ENCODE measurements at regions not wholly inside any gene's neighbourhood (a gene's known extent, or its start where the extent isn't known, plus 50 kb on each side); places are given as distances from the start of the nearest gene placed in this dataset.
"Not testable (repeated sequence)": the region's sequence is repeated elsewhere in the genome, so short reads cannot be mapped to it uniquely, and the experiment has no call there.

DNA sequence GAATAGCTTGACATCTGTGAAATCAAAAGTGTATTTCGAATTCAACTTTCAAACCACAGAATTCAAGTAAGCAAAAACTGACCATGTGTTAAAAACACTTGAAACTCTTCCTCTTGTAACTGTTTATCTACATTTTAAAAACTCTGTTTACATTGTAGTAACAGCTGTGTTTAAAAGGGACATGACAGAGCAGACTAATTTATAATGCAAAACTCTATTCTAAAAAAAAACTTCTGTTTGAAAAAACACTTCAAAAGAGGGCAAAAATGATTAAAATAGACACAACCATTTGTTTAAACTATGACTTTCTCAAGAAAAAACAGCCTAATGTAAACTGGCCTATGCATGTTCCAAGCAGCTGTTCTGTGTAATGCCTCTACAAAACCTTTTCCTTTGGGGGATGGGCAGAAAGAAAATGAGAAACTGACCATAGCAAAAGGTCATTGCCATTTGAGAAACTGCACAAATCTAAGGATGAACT lies 149.1 kb upstream of the HMGA2 start:
- no peak for DNase-seq (ENCODE audit: low read depth in 2 of 2)

DNA sequence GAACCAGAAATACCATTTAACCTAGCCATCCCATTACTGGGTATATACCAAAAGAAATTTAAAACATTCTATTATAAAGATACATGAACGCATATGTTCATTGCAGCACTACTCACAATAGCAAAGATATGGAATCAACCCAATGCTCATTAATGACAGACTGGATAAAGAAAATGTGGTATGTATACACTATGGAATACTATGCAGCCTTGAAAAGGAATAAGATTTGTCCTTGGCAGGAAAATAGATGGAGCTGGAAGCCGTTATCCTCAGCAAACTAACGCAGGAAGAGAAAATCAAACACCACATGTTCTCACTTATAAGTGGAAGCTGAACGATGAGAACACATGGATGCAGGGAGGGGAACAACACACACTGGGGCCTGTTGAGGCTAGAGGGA lies 146.1 kb upstream of the HMGA2 start:
- DNase-seq (ENCODE audit: low read depth in 2 of 2): not testable (repeated sequence)

DNA sequence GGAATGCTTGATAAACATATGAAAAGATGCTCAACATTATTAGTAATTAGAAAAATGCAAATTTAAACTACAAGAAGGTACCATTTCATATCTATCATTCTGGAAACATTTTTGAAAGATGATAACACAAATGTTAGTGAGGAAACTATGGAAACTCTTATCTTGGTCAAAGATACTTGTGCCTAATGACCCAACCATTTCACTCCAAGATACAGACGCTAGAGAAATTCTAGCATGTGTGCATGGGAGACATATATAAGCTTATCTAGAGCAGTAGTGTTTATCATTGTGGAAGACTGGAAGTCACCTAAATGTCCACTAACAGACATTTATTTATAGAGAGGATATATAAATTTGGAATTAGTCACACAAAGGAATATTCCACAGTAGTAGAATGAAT lies 143.1 kb upstream of the HMGA2 start:
- no peak for DNase-seq (ENCODE audit: low read depth in 2 of 2)

DNA sequence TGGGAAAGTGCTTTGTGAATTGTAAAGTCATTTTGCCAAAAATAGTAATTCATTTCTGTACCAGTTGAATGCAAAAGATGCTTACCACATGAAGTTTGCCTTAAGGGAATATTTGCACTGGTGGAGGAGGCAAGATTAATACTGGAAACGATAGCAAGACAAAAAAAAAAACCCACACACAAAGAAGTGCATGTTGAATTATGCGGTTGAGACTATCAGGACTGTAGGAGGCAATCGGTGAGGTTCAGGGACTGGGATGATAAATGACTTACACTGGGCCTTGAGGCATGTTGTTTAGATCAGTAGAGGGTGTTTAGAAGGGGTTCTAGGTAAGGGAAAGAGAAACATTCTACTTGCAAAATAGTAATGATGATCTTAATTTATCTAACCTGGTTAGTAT lies 142.2 kb upstream of the HMGA2 start:
- DNase-seq (ENCODE audit: low read depth in 2 of 2): no peak

DNA sequence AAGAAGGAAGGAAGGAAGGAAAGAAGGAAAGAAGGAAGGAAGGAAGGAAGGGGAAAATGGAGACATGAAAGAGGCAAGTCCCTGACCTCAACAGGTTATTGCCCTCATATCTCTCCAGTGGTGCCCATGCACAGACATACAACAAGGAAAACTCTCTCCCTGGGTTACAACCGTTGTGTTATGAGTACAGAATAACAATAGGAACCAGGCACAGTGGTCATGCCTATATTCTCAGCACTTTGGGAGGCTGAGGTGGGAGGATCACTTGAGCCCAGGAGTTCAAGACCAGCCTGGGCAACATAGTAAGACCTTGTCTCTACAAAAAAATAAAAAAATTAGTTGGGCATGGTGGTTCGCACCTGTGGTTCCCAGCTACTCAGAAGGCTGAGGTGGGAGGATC lies 139.4 kb upstream of the HMGA2 start:
- no peak for DNase-seq (ENCODE audit: low read depth in 2 of 2)

DNA sequence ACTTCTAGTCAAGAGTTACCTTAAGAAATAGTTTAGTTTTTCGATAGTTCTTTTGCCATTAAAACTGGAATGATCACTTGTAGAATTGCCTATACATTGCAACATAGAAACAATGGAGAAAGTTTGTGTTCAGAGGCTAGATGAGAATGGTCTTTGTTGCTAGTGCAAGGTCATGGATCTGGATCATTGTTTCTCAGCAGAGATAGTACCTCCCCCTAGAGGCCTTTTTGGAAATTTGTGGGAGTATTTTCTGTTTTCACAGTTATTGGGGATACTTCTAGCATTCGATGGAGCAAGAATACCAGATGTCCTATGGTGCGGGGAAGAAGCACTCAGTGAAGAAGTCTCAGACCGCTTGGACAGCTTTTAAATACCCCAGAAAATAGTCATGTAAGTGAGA lies 138.8 kb upstream of the HMGA2 start:
- DNase-seq (ENCODE audit: low read depth in 2 of 2): no peak

DNA sequence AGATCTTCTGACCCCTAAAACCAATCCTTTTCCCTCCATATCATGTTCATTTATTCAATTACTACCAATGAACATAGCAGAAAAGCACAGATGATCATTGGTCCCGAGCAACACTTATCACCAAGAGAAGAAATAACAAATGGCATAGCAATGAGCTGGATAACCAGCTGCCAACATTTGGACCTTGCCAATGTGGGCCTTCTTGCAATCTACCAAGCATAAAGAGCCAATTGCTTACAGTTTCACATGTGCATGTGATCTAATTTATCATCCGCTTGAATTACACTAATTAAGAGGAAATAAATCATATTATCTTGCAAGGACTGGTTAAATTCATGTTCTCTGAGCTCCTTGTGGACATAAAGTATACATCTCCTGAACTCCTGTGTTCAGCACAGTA lies 134.8 kb upstream of the HMGA2 start:
- no peak for DNase-seq (ENCODE audit: low read depth in 2 of 2)

DNA sequence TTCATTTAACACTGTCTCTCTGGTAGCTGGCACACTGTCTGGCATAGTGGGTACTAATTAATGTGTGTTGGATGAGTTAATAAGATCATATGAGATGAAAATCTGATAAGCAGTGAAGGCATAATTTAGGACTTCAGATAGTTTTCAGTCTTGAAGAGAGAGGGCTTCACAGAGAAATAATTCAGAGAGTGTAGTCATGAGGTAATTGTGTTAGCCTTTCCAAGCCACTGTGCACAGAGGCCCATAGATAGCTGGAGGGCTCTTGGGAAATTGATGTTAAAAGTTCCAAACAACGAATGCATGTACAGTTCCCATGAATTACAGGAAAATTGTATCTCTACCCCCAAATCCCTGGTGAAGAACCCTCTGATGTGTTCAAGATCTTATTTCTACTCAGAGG lies 133.8 kb upstream of the HMGA2 start:
- no peak for DNase-seq (ENCODE audit: low read depth in 2 of 2)

DNA sequence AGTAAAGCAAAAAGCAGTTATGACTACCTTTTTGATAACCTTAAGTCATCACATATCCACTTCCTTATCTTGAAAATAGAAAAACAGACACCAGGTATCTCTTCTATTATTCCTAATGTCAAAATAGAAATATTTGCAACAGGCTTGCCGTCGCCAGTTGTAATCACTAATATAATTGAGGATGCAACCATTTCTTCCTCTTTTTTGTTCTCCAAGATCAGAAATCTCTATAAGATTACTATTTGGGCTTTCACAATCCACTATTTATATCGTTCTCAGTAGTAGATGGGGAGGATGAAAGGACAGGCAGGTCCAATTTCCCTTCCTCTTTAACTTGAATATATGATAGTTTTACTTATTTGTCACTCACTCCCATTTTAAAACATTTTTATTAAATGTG lies 130.2 kb upstream of the HMGA2 start:
- DNase-seq (ENCODE audit: low read depth in 2 of 2): no peak

DNA sequence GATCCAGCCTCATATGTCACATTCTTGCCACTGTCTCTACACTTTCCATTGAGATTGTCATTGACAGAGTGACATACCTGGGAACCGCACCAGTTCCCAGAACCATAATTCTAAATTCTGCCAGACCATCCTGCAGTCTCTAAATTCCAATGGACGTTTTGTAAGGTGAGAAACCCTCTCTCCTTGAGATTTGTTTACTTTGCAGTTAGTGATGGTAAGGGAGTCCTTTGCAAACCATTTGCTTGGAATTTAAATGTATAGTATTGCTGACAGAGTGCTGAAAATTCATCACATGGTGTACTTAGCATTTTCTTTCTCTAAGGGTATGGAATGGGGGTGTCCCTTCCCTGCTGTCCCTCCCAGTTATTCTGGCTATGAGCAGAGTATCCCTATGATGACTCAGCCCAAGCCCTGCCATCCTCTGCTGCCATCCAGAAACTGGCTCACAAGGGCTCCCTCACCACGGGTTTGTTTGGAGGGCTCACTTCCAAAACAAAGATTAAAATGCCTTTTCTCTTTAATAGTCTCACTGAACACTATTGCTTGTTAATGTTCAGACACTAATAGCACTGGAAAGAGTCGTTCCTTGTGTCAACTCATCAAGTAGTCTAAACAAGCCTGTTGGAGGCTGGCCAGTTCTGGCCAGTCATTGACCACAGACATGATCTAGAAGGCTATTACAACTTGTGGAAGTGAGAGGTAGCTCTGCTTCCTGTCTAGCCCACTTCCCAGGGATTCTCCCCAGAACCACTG lies 129.0 kb upstream of the HMGA2 start:
- DNase-seq (ENCODE audit: low read depth in 2 of 2): peak; percentile 79

DNA sequence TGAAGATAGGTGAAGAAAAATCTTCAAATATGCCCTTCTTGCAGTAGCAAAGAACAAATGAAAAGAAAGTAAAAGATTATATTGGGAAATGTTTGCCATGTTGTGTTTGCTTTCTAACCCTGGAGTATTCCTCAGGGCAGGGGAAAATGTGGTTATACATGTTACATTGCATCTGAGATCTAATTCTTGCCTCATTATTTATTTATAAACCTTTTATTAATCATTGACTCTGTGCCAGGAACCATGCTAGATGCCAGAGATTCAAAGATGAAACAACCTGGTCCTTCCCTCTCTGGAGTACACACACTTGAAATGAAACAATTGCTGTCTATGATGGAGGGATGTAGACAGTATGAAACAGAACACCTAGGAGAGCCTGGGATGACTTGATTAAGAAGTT lies 128.1 kb upstream of the HMGA2 start:
- no peak for DNase-seq (ENCODE audit: low read depth in 2 of 2)

DNA sequence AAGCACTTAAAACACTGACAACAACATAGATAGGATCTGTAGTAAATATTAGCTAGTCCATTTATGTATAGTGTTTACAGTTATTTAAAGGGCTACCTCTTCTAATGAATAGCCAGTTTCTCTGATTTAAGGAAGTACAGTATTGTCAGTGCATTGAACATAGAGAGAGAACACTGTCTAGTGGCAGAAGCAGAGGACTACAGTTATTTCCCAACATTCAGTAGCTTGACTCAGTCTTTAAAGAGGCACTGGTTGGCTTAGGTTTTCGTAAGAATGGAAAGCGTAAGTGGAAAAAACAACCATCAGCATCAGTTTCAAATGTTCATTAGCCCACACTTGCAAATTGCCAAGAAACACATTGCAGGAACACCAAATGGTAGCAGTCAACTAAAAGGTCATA lies 125.0 kb upstream of the HMGA2 start:
- no peak for DNase-seq (ENCODE audit: low read depth in 2 of 2)

DNA sequence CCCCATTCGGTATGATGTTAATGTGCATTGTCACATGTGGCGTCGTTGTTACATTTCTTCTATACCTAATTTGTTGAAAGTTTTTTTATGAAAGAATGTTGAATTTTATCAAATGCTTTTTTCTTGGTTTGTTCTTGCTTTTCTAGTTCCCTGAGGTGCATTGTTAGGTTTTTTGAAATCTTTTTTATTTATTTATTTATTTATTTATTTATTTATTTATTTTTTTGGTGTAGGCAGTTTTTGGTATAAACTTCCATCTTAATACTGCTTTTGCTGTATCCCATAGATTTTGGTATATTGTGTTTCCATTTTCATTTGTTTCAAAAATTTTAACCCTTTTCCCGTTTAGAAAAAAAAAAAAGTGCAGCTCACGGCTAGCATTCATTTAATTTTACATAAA lies 121.1 kb upstream of the HMGA2 start:
- no peak for DNase-seq (ENCODE audit: low read depth in 2 of 2)

DNA sequence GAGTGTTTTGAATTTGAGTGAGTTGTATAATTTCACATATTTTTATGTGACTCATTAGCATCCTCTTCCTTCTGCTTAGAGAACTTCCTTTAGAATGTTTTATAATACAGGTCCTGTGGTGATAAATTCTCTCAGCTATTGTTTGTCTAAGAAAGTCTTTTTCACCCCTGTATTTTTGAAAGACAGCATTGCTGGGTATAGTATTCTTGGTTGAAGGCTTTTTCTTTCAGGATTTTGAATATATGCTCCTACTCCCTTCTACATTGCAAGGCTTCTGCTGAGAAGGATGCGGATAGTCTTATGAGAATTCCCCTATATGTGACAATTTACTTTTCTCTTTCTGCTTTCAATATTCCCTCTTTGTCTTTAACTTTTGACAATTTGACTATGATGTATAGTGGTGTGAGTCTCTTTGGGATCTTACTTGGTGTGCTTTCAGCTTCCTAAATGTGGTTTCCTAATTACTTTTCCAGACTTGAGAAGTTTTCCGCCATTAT lies 118.9 kb upstream of the HMGA2 start:
- DNase-seq (ENCODE audit: low read depth in 2 of 2): no peak

DNA sequence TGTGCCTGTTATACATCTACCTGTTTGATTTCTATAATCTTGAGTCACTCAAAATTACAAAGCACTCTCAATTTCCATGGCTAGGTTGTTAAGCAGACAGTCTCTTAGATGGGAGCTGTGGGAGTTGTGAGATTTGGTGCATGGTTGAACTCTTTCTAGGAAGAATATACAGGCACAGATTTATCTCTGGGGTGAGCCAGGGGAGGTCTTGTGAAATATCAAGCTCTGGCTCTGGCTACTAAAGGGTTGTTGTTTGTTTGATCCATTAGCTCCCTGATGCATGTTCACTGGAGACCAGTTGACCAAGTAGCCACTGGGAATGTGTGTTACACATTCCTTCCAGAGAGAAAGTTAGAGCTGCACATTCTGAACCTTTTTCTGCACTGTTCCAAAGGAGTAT lies 117.2 kb upstream of the HMGA2 start:
- DNase-seq (ENCODE audit: low read depth in 2 of 2): no peak

DNA sequence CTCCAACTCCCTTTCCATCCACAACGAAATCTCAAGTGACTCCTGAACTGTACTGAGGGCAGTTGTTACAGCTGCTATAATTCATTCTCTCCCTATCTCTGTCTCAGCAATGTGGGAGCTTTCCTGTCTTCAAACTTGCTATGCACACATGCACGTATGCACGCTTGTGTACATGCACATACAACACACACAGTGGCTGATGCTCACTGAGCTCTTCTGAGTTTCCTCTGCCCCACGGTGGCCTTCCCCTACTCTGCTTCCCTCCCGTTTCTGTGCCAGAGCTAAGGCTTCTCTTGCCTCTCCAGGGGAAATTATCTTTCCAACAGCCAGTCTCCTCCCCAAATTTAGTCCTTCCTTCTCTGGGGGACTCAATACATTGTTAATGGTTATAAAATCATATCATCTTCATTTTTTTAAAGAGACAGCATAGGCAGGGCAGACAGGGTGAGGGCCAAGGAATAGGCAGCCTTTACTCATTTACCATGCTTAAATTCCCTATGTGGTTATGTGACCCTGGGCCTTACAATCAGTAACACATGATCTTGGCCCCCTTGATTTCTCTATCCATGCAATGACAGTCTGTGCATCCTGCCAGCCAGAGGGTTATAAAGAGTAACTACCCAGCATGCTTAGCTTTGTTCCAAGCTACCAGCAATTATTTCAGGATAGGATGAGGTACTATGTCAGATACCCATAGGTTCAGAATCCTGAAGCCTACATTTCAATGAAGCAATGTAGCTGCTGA lies 111.9 kb upstream of the HMGA2 start:
- DNase-seq (ENCODE audit: low read depth in 2 of 2): no peak

DNA sequence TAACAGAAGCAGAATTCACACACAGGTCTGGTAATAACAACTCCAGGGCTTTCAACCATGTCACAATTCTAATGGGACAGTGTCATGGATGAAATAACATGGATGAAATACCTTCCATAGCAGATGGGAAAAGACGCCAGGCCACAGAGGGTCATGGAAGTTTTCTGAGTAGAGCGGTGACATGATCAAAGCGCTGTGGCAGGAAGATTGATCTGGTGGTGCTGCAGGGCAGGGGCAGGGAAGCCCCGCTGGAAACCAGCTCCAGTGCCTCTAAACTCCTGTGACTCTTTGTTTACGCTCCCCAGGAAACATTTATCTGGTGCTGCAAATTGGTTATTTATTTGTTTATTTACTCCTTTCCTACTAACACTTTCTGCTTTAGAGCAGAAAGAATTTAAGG lies 108.3 kb upstream of the HMGA2 start:
- no peak for DNase-seq (ENCODE audit: low read depth in 2 of 2)

DNA sequence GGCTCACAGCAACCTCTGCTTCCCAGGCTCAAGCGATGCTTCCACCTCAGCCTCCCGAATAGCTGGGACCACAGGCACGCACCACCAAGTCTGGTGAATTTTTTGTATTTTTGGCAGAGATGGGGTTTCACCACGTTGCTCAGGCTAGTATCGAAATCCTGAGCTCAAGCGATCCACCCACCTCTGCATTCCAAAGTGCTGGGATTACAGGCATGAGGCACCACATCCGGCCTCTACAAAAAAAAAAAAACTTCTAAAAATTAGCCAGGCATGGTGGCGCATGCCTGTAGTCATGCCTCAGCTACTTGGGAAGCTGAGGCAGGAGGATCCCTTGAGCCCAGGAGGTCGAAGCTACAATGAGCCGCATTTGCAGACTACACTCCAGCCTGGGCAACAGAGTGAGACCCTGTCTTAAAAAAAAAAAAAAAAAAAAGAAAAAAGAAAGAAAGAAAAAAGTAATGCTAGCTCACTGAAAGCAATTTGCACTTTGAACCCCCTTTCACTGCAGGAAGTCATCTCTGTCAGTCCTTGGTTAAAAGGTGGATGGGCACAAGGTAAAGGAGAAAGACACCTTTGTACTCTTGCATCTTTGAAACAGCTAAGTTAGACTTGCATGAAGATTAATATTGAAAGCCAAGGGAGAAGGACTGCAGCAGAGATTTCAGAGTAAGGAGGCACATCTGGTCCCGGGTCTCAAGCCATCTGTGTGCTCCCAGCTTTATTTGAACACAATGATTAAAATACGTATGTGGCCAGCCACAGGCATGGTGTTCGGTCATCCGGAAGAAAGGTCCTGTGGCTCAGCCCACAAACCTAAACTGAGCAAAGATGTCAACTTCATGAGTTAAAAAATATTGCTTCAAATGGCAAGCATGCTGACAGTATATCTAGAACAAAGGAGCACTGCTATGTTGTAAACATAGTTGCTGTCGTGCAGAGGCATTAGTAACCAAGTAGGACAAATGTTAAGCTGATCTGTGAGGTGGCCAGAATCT lies 103.8 kb upstream of the HMGA2 start:
- peak; percentile 57 to 65 for DNase-seq (ENCODE audit: low read depth in 2 of 2)

DNA sequence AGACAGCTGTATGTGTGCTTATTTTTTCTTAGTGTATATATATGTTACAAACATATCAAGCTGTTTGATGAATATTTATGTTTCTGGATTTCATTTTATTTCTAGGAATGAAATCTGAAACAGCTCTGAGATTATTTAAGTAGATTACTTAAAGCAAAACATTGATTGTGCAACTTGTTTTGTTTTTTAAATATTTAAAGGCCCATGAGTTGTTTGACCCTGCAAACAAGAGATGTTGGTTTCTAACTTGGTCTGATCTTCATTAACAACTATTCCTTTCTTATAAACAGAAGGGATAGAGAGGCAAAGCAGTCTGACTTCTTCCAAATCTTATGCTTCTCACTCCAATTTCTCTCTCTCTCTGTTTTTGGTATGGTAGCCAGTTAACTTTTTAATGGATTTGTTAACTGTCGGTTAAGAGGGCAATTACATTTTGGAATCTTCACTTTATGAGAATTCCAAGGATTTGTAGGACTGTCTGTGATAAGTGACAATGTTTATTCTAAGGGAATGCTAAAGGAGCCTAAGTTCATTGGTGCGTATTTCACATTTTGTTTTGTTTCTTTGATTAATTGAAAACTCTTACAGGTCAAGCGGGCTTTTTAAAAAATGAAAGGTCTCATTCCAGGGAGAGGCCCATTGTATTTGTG lies 102.6 kb upstream of the HMGA2 start:
- DNase-seq (ENCODE audit: low read depth in 2 of 2): no peak

DNA sequence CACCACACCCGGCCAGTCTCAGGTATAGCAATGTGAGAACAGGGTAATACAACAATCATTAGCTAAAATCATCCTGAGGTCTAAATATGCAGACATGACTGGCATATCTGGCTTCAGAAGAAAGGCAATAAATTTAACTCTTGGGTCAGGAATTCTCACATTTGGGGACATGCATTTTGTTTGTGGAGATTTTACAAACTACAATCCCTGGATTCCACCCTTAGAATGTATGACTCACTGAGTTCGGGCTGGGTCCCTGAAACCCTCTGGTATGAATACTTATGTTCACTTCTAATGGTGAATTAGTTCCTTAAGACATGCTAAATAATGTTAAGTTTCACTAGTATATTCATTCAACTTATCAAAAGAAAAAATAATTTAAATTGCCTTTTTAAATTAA lies 98.9 kb upstream of the HMGA2 start:
- DNase-seq (ENCODE audit: low read depth in 2 of 2): no peak

DNA sequence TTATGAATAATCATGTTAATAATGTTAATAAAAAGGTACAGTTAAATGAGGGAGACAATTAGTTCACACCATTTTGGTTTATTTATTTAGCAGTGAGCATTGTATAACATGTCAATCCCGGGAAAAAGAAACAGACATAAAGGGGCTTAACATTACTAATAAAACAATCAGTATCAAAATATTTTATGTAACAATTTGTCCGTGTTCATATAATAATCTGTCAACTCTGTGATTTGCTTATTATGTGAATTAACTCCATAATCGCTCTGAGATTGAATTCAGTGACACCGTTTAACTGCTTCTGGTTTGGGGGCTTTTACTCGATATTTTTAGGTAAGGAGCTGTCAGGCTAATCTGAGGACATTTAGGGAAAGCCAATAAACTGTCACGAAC lies 95.8 kb upstream of the HMGA2 start:
- DNase-seq (ENCODE audit: low read depth in 2 of 2): no peak

All from fibroblast of skin of left biceps (primary cell).